HepG2 (cell line): ENCODE measurements at regions not wholly inside any gene's neighbourhood (a gene's known extent, or its start where the extent isn't known, plus 50 kb on each side); places are given as distances from the start of the nearest gene placed in this dataset.

Experiments used
- HOMEZ ChIP-seq: IDR thresholded peaks from 2 replicates; pipeline ENCODE4 v1.6.1; 2016; ENCODE audit warnings: low read depth
- JUND ChIP-seq: sonication (generic); formaldehyde crosslinking; IDR thresholded peaks from 2 replicates; pipeline ENCODE4 v1.8.0; 2022; ENCODE audit warnings: mild to moderate bottlenecking, missing genetic modification reagents
- KDM1A ChIP-seq: IDR thresholded peaks from 2 replicates; pipeline ENCODE4 v1.6.1; 2016; ENCODE audit warnings: missing compliant biosample characterization
- PREB ChIP-seq: sonication (generic); formaldehyde crosslinking; IDR thresholded peaks from 2 replicates; pipeline ENCODE4 v1.4.0; 2020; ENCODE audit warnings: missing genetic modification reagents
- TGIF2 ChIP-seq: IDR thresholded peaks from 2 replicates; pipeline ENCODE4 v1.6.1; 2016; ENCODE audit warnings: control low read depth, missing compliant biosample characterization
- USF2 ChIP-seq, 2 experiments: sonication (generic) in 1 of 2; formaldehyde crosslinking in 1 of 2; IDR thresholded peaks; 2 replicates each; pipeline versions ENCODE4 v1.5.1 to v1.6.1; 2011 to 2020; ENCODE audit warnings: borderline replicate concordance in 1 of 2, low read depth in 1 of 2, low read length in 1 of 2, mild to moderate bottlenecking in 1 of 2, missing genetic modification reagents in 1 of 2, moderate library complexity in 1 of 2
- ZNF546 ChIP-seq: sonication (generic); formaldehyde crosslinking; conservative IDR thresholded peaks from 2 replicates; pipeline ENCODE4 v1.8.1; 2023; ENCODE audit warnings: mild to moderate bottlenecking, missing genetic modification reagents

GRCh38 chr12:115443351-115443938, 759.5 kb upstream of the TBX3 start:
- TF ChIP-seq USF2 (IDR thresholded peaks at IDR 0.05; ENCODE audit: low read depth, low read length), result no peak
- TF ChIP-seq USF2 (CRISPR knock-in tag; IDR thresholded peaks at IDR 0.05; ENCODE audit: borderline replicate concordance), result no peak
- TF ChIP-seq PREB, result no peak
- TF ChIP-seq TGIF2, result no peak
- TF ChIP-seq JUND (CRISPR knock-in tag), result no peak
- no peak for TF ChIP-seq KDM1A (CRISPR knock-in tag)
- no peak for TF ChIP-seq ZNF546 (CRISPR knock-in tag)
- TF ChIP-seq HOMEZ (CRISPR knock-in tag), result no peak
